Aorta (tissue), 5 donors: ENCODE measurements at regions not wholly inside any gene's neighbourhood (a gene's known extent, or its start where the extent isn't known, plus 50 kb on each side); places are given as distances from the start of the nearest gene placed in this dataset.
"Not testable (repeated sequence)": the region's sequence is repeated elsewhere in the genome, so short reads cannot be mapped to it uniquely, and the experiment has no call there.

ENCODE experiments used
- ATAC-seq: fragments of 200-7000 bp; cut with Tn5 transposase; one replicate; pipeline ENCODE4 v1.9.1; 2022; ENCODE audit warnings: moderate library complexity; ENCODE audit not compliant: low FRiP score
- DNase-seq, 2 donors: peaks; one replicate each; pipeline ENCODE4 v3.0.0-alpha.2; 2020
- H3K27ac ChIP-seq, 2 donors: one replicate each; pipeline ENCODE4 v1.5.1; 2013; ENCODE audit warnings: low read length in 2 of 2, mild to moderate bottlenecking in 2 of 2, moderate library complexity in 2 of 2, control low read depth in 1 of 2, inconsistent platforms in 1 of 2, low read depth in 1 of 2
- H3K27me3 ChIP-seq, 2 donors: one replicate each; pipeline ENCODE4 v1.6.1; 2013; ENCODE audit warnings: control low read depth in 1 of 2, low read length in 1 of 2, mild to moderate bottlenecking in 1 of 2, moderate library complexity in 1 of 2; ENCODE audit not compliant: insufficient read depth in 2 of 2, control insufficient read depth in 1 of 2
- H3K36me3 ChIP-seq, 2 donors: one replicate each; pipeline ENCODE4 v1.6.1; 2013; ENCODE audit warnings: control low read depth in 1 of 2, low read length in 1 of 2, mild to moderate bottlenecking in 1 of 2; ENCODE audit not compliant: insufficient read depth in 2 of 2, control insufficient read depth in 1 of 2
- H3K4me1 ChIP-seq, 2 donors: one replicate each; pipeline ENCODE4 v1.6.1; 2013; ENCODE audit warnings: low read length in 2 of 2, control low read depth in 1 of 2, mild to moderate bottlenecking in 1 of 2, moderate library complexity in 1 of 2; ENCODE audit not compliant: insufficient read depth in 2 of 2, control insufficient read depth in 1 of 2
- H3K4me3 ChIP-seq, 2 donors: one replicate each; pipeline ENCODE4 v1.5.1; 2013; ENCODE audit warnings: low read length in 2 of 2, control low read depth in 1 of 2, mild to moderate bottlenecking in 1 of 2
- H3K9me3 ChIP-seq: one replicate; pipeline ENCODE4 v1.6.1; 2013; ENCODE audit warnings: mild to moderate bottlenecking, low read length; ENCODE audit not compliant: control insufficient read depth
- WGBS, 2 donors: extraction: QIAGEN DNeasy Blood & Tissue Kit; methylation state at CpG; one replicate each; pipeline ENCODE4 v1.1.7; 2013; 5-methylcytosine and 5-hydroxymethylcytosine counted together
- intact Hi-C, 2 donors: fragments of 100-400 bp; cut with DNase I; formaldehyde crosslinking; loops; one replicate each; pipeline versions ENCODE4 v1.14.2 to v1.15.0; 2022
- donor health status: healthy with polysubstance abuse.
- donor health status: Bipolar disorder and iron deficiency.
- donor health status: DM: no; HTN: no; CAD: no.
- donor health status: DM: no; HTN: no; CAD: no.
- donor health status: DM: yes; HTN: yes; CAD: no.

DNA sequence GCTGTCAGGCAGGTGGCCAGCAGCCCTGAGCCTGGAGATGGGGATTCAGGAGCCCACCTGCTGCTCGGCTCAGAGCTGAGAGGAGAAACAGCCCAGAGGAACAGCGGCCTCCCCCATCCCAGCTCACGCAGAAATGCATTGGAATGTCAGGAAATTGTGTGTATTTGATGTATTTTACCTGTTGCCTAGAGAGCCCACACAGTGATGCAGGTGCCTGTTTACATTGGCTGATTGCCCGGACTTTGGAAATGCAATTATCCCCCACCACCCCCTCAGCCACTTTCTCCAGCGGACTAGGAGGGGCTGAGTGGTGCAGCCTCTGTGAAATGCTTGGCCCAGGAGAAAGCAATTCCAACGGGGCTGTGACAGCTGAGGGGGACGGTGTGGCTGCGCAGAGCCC lies 281.7 kb upstream of the SFSWAP start:
- H3K4me1 ChIP-seq, H3K36me3 ChIP-seq, H3K4me3 ChIP-seq, H3K27me3 ChIP-seq, ATAC-seq, H3K27ac ChIP-seq, intact Hi-C loops, DNase-seq, H3K9me3 ChIP-seq: not testable (repeated sequence)
- 7 to 20% methylated on average over 1 to 5 of the region's 8 CpGs for WGBS, 2 donors

DNA sequence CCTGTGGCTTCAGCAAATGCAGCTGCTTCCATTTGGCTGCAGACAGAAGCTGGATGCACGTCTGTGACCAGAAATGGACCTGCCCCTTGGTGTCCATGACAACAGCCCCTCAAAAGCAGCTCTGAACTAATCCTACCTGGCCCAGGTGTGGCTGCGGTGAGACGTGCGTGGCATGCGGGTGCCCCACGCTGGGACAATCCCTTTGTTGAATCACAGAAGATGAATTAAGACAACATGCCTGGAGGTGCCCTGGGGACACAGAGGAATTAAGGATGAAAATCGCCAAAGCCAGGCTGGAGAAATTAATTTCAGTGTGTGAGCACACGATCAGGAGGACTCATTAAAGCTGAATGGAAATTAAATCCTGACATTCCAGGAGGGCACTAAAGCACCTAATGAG lies 281.2 kb upstream of the SFSWAP start:
- H3K9me3 ChIP-seq, DNase-seq, H3K4me3 ChIP-seq, H3K27me3 ChIP-seq, ATAC-seq, H3K27ac ChIP-seq, H3K36me3 ChIP-seq, intact Hi-C loops, H3K4me1 ChIP-seq: not testable (repeated sequence)
- WGBS, 2 donors = 42 to 45% methylated on average over 7 to 8 of the region's 8 CpGs

DNA sequence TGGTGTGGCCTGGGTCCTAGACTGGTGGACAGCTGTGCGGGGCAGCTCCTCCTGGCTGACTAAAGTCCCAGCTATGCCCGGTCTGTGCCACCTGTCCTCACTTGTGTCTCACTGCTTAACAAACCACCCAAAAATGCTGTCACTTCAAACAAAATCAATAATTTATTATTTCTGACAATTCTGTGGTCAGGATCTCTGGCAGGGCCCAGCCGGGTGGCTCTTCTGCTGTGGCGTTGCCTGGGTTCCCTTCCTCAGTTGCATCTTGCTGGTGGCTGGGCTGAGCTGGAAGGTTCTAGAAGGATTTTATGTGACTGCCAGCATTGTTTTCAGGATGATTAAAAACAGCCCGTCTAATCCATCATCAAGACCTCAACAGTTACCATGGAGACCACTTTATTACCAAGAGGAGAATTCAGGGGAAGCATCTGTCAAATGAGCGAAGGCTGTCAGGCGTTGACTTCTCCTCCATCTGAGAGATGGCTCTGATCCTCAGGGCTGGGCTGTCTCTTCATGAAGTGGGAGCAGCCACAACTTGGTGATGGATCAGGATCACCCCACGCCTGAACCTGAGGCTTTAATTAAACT lies 280.6 kb upstream of the SFSWAP start:
- no peaks in the 10 kb centered on the region for H3K36me3 ChIP-seq
- no peaks in the 10 kb centered on the region for H3K4me1 ChIP-seq
- H3K27me3 ChIP-seq = no peaks in the 10 kb centered on the region
- no peak overlapping the region for H3K27ac ChIP-seq
- H3K4me3 ChIP-seq = no peak overlapping the region
- ATAC-seq (no peak), DNase-seq (no peak)
- H3K9me3 ChIP-seq = peaks cover 8% of the 10 kb centered on the region
- intact Hi-C loops = no loop called here
- WGBS, 2 donors = 70 to 74% methylated on average over 8 of the region's 8 CpGs

DNA sequence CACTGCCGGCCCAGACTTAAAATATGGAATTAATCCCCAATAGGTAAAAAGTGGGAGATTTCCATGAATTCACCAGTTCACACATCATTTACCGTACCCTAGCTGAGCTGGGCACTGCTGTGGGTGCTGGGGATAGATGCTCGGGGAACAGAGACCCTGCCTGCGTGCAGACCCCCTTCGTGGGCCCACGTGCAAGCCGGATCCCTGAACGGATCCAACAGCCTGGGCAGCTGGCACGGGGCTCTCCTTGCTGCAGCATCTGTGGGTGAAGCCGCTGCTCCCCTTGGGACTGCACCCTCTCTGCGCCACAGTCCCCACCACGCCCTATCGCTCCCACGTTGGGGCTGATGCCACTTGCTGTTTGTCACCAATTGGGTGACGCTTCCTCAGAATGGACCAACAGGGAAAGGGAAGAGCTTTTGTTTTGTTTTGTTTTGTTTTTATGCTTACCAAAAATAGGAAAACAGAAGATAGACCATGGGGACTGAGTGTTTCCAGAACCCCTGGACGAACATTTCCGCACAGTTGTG lies 279.7 kb upstream of the SFSWAP start:
- H3K4me3 ChIP-seq, H3K36me3 ChIP-seq, H3K27me3 ChIP-seq, H3K27ac ChIP-seq, ATAC-seq, intact Hi-C loops, DNase-seq, H3K9me3 ChIP-seq, H3K4me1 ChIP-seq: not testable (repeated sequence)
- 90 to 92% methylated on average over 17 of the region's 17 CpGs for WGBS, 2 donors

DNA sequence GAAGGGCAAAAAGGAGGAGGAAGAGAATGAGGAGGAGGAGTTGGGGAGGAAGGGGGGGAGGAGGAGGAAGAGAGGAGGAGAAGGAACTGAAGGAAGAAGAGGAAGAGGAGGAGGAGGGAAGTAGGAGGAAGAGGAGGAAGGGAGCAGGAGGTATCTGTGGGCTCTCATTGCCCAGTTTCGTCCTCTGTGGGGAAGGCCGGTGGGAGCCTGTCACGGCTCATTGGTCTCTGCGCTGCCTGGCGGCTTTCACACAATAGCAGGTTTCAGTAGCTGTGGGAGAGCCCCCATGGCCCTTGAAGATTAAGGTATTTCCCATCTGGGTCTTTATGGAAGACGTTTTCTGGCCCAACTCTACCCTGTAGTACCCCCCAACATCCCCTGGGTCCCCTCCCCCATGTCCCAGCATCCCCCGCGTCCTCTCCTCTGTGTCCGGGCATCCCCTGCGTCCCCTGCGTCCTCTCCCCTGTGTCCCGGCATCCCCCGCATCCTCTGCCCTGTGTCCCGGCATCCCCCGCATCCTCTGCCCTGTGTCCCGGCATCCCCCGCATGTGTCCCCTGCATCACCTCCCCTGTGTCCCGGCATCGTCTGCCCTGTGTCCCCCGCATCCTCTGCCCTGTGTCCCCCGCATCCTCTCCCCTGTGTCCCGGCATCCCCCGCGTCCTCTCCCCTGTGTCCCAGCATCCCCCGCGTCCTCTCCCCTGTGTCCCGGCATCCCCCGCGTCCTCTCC lies 278.2 kb upstream of the SFSWAP start:
- Histone ChIP-seq H3K27me3 (no peaks in the 10 kb centered on the region), H3K27ac (no peak overlapping the region), H3K36me3 (no peaks in the 10 kb centered on the region), H3K4me3 (no peak overlapping the region), H3K4me1 (no peaks in the 10 kb centered on the region), H3K9me3 (peaks cover 8% of the 10 kb centered on the region)
- intact Hi-C loops = no loop called here
- no peak for DNase-seq
- WGBS, 2 donors = 53 to 63% methylated on average over 10 to 26 of the region's 29 CpGs
- no peak for ATAC-seq

DNA sequence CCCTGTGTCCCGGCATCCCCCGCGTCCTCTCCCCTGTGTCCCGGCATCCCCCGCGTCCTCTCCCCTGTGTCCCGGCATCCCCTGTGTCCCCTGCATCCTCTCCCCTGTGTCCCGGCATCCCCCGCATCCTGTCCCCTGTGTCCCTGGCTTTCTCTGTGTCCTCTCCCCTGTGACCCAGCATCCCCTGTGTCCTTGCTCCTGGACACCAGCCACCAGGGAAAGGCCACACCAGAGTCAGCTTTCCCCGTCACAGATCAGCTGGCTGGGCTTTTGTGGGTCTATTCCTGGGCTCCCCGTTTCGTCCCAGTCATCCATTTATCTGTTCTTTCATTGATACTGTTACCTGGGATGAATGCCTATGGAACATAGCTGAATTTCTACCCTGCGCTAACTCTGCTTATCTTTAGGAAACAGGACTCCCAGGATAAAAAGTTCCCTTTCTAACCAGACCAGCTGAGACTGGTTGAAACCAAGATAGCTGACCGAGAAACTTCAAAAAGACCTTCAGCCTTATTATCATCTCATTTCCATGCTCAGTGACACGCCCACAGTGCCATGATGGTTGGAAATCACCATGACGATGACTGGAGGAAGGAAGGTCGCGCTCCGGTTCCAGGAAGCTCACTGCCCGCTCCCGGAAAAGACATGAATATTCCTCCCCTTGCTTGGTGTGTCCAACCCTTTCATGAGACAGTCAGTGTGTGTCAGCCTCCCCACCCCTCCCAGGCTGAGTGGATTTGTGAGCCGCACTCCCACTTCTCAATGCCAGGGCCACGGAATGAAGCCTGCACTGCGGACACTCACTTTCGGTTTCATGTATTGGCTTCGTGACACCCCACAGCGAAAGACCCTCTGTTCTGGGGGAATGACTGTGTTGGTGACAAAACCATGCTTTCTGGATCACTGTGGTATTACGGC lies 276.4 kb upstream of the SFSWAP start:
- Histone ChIP-seq H3K9me3 (peaks cover 8% of the 10 kb centered on the region), H3K4me1 (no peaks in the 10 kb centered on the region), H3K4me3 (no peak overlapping the region), H3K27ac (no peak overlapping the region), H3K27me3 (no peaks in the 10 kb centered on the region), H3K36me3 (no peaks in the 10 kb centered on the region)
- WGBS, 2 donors = 78 to 79% methylated on average over 23 to 28 of the region's 28 CpGs
- intact Hi-C loops = no loop called here
- ATAC-seq (no peak), DNase-seq (no peak)

DNA sequence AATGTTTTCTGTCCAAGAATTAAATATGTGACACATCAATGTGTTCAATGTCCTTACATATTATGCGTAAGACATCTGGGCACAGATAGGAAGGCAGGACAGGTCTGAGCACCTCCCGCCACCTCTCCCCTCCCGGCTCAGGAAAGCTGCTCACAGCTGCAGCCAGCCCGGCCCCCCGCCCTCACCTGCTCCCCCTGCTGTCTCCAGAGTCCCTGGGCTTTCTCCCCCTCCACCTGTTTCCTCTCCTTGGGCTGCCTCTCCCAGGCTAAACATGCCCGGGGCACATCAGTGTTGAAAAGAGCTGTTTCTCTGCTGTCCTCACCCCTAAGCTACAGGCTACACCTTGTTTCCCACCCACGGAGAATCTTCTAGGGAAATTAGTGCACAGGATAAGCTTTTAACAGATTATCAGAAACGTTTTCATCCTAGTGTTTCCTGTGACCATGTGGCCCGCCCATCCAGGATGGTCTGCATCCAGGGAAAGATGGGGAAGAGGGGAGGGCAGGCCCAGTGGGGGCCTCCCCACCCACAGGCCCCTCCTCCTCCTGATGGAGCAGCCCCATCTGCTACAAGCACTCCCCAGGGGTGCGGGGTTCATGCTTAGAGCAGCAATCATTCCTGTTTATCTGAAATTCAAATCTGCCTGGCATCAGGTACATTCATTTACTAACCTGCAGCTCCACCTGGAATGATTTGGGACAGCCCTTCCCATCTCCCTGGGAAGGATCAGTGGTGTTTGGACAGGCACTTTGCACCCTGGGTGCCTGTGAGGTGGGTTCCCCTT lies 273.8 kb upstream of the SFSWAP start:
- 42 to 43% methylated on average over 10 of the region's 10 CpGs for WGBS, 2 donors
- no peak overlapping the region for H3K27ac ChIP-seq

More for the DNA sequence above, 273.8 kb upstream of the SFSWAP start:
- H3K27me3 ChIP-seq = no peaks in the 10 kb centered on the region
- no peaks in the 10 kb centered on the region for H3K36me3 ChIP-seq
- H3K9me3 ChIP-seq = no peaks in the 10 kb centered on the region
- DNase-seq (no peak), ATAC-seq (no peak)
- H3K4me1 ChIP-seq = no peaks in the 10 kb centered on the region
- intact Hi-C loops = no loop called here
- no peak overlapping the region for H3K4me3 ChIP-seq
